Lower lobe of right lung (tissue), 2 donors: ENCODE measurements at regions not wholly inside any gene's neighbourhood (a gene's known extent, or its start where the extent isn't known, plus 50 kb on each side); places are given as distances from the start of the nearest gene placed in this dataset.

Source experiments
- ATAC-seq, 2 donors: fragments of 200-7000 bp; cut with Tn5 transposase; one replicate each; pipeline ENCODE4 v1.9.1; 2020 to 2022; ENCODE audit warnings: mild to moderate bottlenecking in 2 of 2, moderate library complexity in 2 of 2
- DNase-seq: peaks from one replicate; pipeline ENCODE4 v3.0.0-alpha.2; 2020
- H3K27ac ChIP-seq: fragments of 200-600 bp; one replicate; pipeline ENCODE4 v1.8.0; 2022
- H3K27me3 ChIP-seq: fragments of 200-600 bp; one replicate; pipeline ENCODE4 v1.8.0; 2022; ENCODE audit warnings: low read depth
- H3K36me3 ChIP-seq: fragments of 200-600 bp; one replicate; pipeline ENCODE4 v1.8.0; 2022; ENCODE audit warnings: mild to moderate bottlenecking
- H3K4me1 ChIP-seq: fragments of 200-600 bp; one replicate; pipeline ENCODE4 v1.8.0; 2022
- H3K4me3 ChIP-seq: fragments of 200-600 bp; one replicate; pipeline ENCODE4 v1.8.0; 2022; ENCODE audit warnings: mild to moderate bottlenecking
- H3K9me3 ChIP-seq: fragments of 200-600 bp; one replicate; pipeline ENCODE4 v1.8.0; 2022
- intact Hi-C: fragments of 100-400 bp; cut with DNase I; formaldehyde crosslinking; loops from one replicate; pipeline ENCODE4 v1.11.0; 2022
- TF ChIP-seq, protein P1 (sequence below): fragments of 200-600 bp; IDR thresholded peaks from one replicate; pipeline ENCODE4 v1.8.0; 2022; ENCODE audit warnings: antibody characterized with exemption, mild to moderate bottlenecking
- donor health status: DM: no; HTN: yes; CAD: no; lungs with severe emphysema.

DNA sequence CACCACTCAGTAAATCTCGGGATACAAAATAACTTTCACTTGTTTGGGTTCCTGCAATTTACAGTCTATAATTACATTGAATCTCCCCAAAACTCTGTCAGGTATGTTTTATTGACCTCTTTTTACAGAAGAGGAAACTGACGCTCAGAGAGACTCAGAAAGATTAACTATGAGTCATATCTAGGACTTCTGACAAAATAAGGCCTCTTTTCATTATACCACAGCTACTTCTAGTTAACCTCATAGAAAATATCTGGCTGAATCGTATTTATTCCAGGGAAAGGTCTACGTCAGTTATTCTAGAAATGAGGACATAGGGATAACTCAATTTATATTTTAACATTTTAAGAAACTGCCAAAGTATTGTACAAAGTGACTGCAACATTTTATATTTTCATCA is 211.1 kb upstream of the FAM78B start:
- ATAC-seq (no peak), DNase-seq (no peak)
- Histone ChIP-seq H3K9me3 (no peaks in the 10 kb centered on the region), H3K27ac (no peak overlapping the region), H3K36me3 (no peaks in the 10 kb centered on the region), H3K4me3 (no peak overlapping the region), H3K27me3 (no peaks in the 10 kb centered on the region), H3K4me1 (no peaks in the 10 kb centered on the region)
- TF ChIP-seq, protein P1, sequence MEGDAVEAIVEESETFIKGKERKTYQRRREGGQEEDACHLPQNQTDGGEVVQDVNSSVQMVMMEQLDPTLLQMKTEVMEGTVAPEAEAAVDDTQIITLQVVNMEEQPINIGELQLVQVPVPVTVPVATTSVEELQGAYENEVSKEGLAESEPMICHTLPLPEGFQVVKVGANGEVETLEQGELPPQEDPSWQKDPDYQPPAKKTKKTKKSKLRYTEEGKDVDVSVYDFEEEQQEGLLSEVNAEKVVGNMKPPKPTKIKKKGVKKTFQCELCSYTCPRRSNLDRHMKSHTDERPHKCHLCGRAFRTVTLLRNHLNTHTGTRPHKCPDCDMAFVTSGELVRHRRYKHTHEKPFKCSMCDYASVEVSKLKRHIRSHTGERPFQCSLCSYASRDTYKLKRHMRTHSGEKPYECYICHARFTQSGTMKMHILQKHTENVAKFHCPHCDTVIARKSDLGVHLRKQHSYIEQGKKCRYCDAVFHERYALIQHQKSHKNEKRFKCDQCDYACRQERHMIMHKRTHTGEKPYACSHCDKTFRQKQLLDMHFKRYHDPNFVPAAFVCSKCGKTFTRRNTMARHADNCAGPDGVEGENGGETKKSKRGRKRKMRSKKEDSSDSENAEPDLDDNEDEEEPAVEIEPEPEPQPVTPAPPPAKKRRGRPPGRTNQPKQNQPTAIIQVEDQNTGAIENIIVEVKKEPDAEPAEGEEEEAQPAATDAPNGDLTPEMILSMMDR = no peak
- intact Hi-C loops = no loop called here

DNA sequence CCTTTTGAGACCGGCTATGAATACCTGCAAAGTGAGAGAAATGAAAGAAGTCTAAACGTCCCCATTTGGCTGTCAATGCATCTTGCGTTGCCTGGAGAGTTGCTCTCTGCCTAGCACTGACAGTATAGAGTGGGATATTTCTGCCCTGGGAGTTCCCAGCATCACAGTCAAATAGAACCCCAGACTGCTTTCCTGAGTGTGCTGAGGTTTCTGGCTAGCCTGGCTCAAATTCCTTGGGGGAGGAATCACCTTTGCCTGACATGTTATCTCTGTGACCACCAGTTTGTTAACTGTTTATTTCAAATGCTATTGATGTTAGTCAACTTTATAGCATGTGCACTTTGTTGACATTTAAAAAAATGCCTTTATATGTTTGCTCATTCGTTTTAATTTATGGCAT is 212.0 kb upstream of the FAM78B start:
- Histone ChIP-seq H3K36me3 (no peaks in the 10 kb centered on the region), H3K27ac (no peak overlapping the region), H3K27me3 (no peaks in the 10 kb centered on the region), H3K4me3 (no peak overlapping the region), H3K9me3 (no peaks in the 10 kb centered on the region), H3K4me1 (no peaks in the 10 kb centered on the region)
- TF ChIP-seq, protein P1 = no peak
- intact Hi-C loops = no loop called here
- ATAC-seq (no peak), DNase-seq (no peak)

DNA sequence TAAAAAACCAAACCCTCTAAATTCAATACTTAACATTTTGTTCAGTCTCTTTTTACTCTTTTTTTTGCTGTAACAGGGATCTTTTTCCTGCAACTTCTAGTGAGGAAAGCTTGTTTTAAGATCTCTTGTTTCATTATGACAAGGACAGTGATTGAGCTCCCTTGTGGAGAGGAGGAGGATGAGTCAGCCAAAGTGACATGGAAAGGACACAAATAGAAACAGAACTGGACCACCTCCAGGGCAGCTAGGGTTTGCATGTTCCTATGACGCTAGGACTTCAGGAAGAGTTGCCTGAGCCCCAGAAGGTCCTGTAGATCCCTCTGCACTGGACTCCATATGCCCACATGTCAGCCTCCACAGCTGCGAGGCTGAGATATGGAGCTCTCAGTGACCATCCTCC is 212.6 kb upstream of the FAM78B start:
- Histone ChIP-seq H3K4me3 (no peak overlapping the region), H3K27me3 (no peaks in the 10 kb centered on the region), H3K9me3 (no peaks in the 10 kb centered on the region), H3K4me1 (no peaks in the 10 kb centered on the region), H3K36me3 (no peaks in the 10 kb centered on the region), H3K27ac (no peak overlapping the region)
- no peak for DNase-seq
- intact Hi-C loops = no loop called here
- TF ChIP-seq, protein P1 = no peak
- no peak for ATAC-seq

DNA sequence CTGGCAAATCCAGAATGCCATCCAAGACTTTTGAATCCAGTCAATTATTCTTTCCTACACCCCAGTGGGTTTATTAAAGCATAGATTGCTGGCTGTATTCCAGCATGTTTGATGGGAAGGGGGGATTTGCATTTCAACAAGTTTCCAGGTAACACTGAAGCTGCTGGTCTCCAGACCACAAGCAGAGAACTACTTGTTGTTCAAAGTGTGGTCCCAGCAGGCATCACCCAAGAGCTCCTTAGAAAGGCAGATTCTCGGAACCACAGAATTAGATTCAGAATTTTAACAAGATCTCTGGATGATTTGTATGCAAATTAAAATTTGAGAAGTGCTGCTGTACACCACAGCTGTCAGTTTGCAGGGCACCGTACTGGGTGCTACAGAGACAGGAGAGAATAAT is 216.3 kb upstream of the FAM78B start:
- TF ChIP-seq, protein P1 = no peak
- Histone ChIP-seq H3K27me3 (no peaks in the 10 kb centered on the region), H3K36me3 (no peaks in the 10 kb centered on the region), H3K27ac (no peak overlapping the region), H3K4me1 (no peaks in the 10 kb centered on the region), H3K9me3 (no peaks in the 10 kb centered on the region), H3K4me3 (no peak overlapping the region)
- ATAC-seq = no peak
- DNase-seq = no peak
- intact Hi-C loops = no loop called here

DNA sequence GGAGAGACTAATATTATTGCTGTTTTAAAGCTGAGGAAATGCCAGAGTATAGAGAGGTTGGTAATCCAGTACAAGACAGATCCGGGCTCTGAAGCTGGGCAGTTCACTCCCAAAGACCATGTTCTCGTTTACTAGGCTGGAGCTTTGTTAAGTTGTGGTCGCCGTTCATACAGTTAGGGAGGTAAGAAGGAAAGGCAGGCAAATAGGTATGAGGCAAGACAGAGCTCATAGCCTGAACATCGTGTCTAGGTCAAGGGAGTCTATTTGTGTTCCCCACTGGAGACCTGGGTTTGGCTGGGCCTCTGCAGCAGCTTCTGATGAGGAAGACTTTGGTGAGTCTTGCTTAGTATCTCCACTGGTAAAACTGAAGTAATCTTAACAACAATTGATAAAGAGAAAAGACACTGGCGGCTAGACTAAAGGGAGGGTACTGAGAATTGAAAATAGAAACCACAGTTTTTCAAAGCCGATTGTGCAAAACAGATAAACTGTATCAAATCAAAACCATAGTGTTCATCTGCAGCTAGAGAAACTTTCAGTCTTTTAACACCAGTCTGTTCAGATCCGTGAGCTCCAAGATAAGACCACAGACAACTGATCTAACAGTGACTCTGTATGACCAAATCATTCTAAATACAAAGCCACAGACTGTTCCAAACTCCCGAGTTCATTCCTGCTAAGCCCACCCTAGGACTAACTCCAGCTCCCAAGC is 217.0 kb upstream of the FAM78B start:
- intact Hi-C loops = no loop called here
- ATAC-seq (no peak), DNase-seq (no peak)
- H3K4me1 ChIP-seq = no peaks in the 10 kb centered on the region
- H3K27me3 ChIP-seq = no peaks in the 10 kb centered on the region
- TF ChIP-seq, protein P1 = no peak
- no peak overlapping the region for H3K4me3 ChIP-seq
- H3K36me3 ChIP-seq = no peaks in the 10 kb centered on the region
- H3K27ac ChIP-seq = no peak overlapping the region
- no peaks in the 10 kb centered on the region for H3K9me3 ChIP-seq
